GM18907 (cell line): ENCODE measurements at regions not wholly inside any gene's neighbourhood (a gene's known extent, or its start where the extent isn't known, plus 50 kb on each side); places are given as distances from the start of the nearest gene placed in this dataset.

ENCODE experiments used
- ATAC-seq: cut with Tn5 transposase; IDR thresholded peaks from one replicate; pipeline ENCODE4 v1.9.1; 2021; ENCODE audit warnings: mild to moderate bottlenecking, moderate library complexity; ENCODE audit not compliant: unreplicated experiment

- no peak for ATAC-seq
Observed at GRCh38 chr11:31865606-31866300, 54.6 kb upstream of the PAX6 start.

GRCh38 chr11:31863170-31863832 is 52.2 kb upstream of the PAX6 start:
- no peak for ATAC-seq

GRCh38 chr11:31861011-31861410 is 49.9 kb upstream of the PAX6 start:
- no peak for ATAC-seq
